Effector memory CD8-positive, alpha-beta T cell (primary cell): ENCODE measurements at regions not wholly inside any gene's neighbourhood (a gene's known extent, or its start where the extent isn't known, plus 50 kb on each side); places are given as distances from the start of the nearest gene placed in this dataset.

ENCODE experiments used
- ATAC-seq: fragments of 150-1000 bp; cut with Tn5 transposase; replicated peaks from 2 replicates; pipeline ENCODE4 v1.10.0; 2021; ENCODE audit warnings: mild to moderate bottlenecking, moderate library complexity
- DNase-seq, 3 experiments: peaks; one replicate each; pipeline ENCODE4 v3.0.0; 2021
- H3K27ac Mint-ChIP-seq, 2 donors: one replicate each; pipeline ENCODE4 v1.8.0; 2022; ENCODE audit warnings: mild to moderate bottlenecking in 2 of 2, mixed read lengths in 2 of 2, moderate library complexity in 2 of 2
- H3K27me3 Mint-ChIP-seq, 2 donors: one replicate each; pipeline ENCODE4 v1.8.0; 2022; ENCODE audit warnings: mixed read lengths in 2 of 2
- H3K36me3 Mint-ChIP-seq: one replicate; pipeline ENCODE4 v1.8.0; 2022; ENCODE audit warnings: mild to moderate bottlenecking, moderate library complexity, mixed read lengths; ENCODE audit not compliant: insufficient read depth
- H3K4me1 Mint-ChIP-seq, 2 donors: one replicate each; pipeline ENCODE4 v1.8.0; 2022; ENCODE audit warnings: low read depth in 2 of 2, mixed read lengths in 2 of 2
- H3K4me3 Mint-ChIP-seq, 2 donors: one replicate each; pipeline ENCODE4 v1.8.0; 2022; ENCODE audit warnings: mild to moderate bottlenecking in 2 of 2, mixed read lengths in 2 of 2, moderate library complexity in 2 of 2
- H3K9me3 Mint-ChIP-seq, 2 donors: one replicate each; pipeline ENCODE4 v1.8.0; 2022; ENCODE audit warnings: mixed read lengths in 2 of 2

DNA sequence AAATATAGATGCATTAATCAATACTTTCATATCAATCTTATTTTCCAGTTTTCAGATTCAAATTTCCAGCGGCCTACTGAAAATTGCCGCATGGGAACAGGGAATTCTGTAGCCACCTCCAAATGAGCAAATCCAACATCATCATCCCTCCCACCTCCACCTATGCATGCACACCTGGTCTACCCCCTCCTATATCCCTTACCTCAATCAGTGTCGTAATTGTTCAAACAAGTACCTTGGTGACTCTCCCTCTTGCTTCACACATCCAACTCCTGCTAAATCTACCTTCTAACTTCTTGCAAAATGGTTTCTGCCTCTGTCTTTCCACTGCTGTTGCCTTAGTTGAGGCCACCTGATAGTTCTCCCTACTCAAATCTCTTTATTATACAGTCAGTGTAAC, 160.1 kb downstream of the SOX9 start:
- DNase-seq, result no peak
- Mint-ChIP-seq H3K4me3 (no peak overlapping the region), H3K27me3 (no peaks in the 10 kb centered on the region), H3K4me1 (no peaks in the 10 kb centered on the region), H3K27ac (no peak overlapping the region), H3K9me3 (peaks cover 8 to 15% of the 10 kb centered on the region in 2 donors), H3K36me3 (no peaks in the 10 kb centered on the region)
- no peak for ATAC-seq

DNA sequence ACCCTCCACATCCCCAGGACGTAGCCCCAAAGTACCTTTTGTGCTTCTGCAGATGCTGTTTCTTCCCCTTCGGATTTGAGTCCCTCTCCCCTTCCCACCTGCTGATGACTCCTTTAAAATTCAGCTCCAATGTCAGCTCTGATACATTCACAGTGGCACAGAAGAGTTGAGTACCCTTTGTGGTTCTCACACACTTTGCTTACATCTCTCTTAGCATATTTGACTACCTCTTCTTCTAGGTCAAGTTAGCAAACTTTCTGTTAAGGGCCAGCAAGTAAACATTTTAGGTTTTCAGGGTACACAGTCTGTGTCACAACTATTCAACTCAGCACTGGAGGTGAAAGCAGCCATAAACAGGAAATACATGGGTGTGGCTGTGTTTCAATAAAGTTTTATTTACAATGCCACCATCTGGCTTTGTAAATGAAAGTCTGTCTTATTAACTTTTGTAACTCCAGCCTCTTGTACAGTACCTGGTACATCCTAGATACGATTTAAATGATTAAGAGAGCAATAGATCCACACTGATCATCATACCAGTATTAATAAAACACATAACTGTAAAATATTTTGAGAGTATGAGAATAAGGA, 161.7 kb downstream of the SOX9 start:
- H3K27me3 Mint-ChIP-seq, result no peaks in the 10 kb centered on the region
- H3K9me3 Mint-ChIP-seq, result peaks cover 3 to 9% of the 10 kb centered on the region in 2 donors
- no peak for DNase-seq
- no peaks in the 10 kb centered on the region for H3K4me1 Mint-ChIP-seq
- H3K4me3 Mint-ChIP-seq, result no peak overlapping the region
- ATAC-seq, result no peak
- H3K36me3 Mint-ChIP-seq, result no peaks in the 10 kb centered on the region
- H3K27ac Mint-ChIP-seq, result no peak overlapping the region

DNA sequence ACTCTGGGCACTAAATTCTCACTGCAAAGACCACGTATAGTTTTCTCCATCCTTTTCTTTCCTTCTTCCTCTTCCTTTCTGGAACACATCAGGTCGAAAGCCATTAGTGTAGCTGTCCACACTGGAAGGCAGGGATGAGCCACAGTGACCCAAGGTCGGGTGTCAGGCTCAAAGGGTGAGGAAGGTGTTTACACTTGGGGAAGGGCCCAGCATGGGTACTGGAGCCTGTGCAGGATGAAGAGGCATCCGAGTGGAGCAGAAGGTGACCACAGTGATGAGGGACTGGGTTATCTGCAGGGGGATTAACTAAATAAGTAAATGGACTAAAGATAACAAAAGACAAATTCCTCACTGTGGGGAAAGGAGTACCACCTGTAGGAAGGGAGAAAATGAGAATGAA, 164.0 kb downstream of the SOX9 start:
- Mint-ChIP-seq H3K27ac (no peak overlapping the region), H3K27me3 (no peaks in the 10 kb centered on the region), H3K36me3 (no peaks in the 10 kb centered on the region), H3K4me1 (no peaks in the 10 kb centered on the region), H3K4me3 (no peak overlapping the region), H3K9me3 (peaks cover 3 to 9% of the 10 kb centered on the region in 2 donors)
- ATAC-seq, result no peak
- no peak for DNase-seq

DNA sequence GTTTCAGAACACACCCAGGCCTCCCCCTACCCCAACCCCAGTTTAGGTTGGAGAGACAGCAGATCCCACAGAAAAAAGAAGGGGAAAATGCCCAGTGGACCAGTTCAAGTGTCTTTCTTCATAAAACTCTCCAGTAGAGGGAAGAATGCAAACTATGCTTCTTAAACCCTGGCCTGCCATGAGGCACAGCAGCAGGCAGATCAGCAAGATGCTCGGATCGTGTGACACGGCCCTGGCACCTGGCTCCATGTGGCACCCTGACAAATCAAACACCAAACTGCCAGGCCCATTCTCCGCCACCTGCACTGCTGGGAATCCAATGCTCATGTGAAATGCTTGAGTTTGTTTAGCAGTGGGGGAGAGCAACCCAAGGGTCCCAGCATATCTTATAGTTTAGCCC, 166.8 kb downstream of the SOX9 start:
- no peak overlapping the region for H3K27ac Mint-ChIP-seq
- no peaks in the 10 kb centered on the region for H3K4me1 Mint-ChIP-seq

DNA sequence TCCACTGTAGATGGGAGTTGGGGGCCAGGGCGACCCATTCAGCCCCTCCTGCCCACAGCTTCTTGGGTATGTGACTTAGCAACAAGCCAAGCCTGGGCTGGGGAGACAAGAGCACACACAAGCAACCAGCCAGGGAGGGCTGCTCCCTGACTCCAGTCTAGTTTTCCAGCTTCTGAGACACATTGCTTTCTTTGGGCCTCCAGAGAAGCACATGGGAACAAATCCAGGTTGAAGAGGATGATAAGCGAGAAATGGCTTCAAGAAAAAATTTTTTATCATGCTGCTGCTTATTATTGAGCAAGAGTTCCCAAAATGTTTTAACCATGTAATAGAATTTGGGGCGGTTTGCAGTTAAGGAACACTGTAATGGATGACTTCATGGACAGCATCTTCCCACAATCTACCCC, 173.7 kb downstream of the SOX9 start:
- no peaks in the 10 kb centered on the region for H3K27me3 Mint-ChIP-seq
- H3K4me1 Mint-ChIP-seq, result no peaks in the 10 kb centered on the region
- ATAC-seq (no peak), DNase-seq (no peak)
- no peak overlapping the region for H3K4me3 Mint-ChIP-seq
- H3K9me3 Mint-ChIP-seq, result peaks cover 0 to 2% of the 10 kb centered on the region in 2 donors
- H3K27ac Mint-ChIP-seq, result no peak overlapping the region
- H3K36me3 Mint-ChIP-seq, result no peaks in the 10 kb centered on the region

More for the DNA sequence above, 166.8 kb downstream of the SOX9 start:
- Mint-ChIP-seq H3K9me3 (no peaks in the 10 kb centered on the region), H3K36me3 (no peaks in the 10 kb centered on the region), H3K4me3 (no peak overlapping the region), H3K27me3 (no peaks in the 10 kb centered on the region)
- ATAC-seq, result no peak
- no peak for DNase-seq

DNA sequence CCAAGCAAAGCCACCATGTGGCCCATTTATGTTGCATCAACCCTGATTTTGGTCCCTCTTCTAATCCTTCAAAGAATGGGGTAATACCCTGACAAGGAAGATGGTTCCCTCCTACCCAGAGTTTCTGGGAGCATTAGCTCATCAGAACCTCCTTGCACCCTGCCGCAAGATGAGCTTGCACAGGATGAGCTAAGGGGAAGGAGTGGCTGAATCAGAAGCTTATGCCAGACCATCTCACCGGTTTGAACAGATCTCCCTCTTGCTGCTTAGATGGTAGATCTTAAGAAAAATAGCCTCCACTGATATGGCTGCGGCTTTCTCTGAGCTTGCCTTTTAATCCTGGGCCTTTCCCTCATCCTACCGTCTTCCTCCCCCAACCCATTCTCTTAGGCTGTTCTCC, 175.1 kb downstream of the SOX9 start:
- ATAC-seq (no peak), DNase-seq (no peak)
- Mint-ChIP-seq H3K4me3 (no peak overlapping the region), H3K36me3 (no peaks in the 10 kb centered on the region), H3K9me3 (peaks cover 0 to 2% of the 10 kb centered on the region in 2 donors), H3K27ac (no peak overlapping the region), H3K4me1 (no peaks in the 10 kb centered on the region), H3K27me3 (no peaks in the 10 kb centered on the region)

DNA sequence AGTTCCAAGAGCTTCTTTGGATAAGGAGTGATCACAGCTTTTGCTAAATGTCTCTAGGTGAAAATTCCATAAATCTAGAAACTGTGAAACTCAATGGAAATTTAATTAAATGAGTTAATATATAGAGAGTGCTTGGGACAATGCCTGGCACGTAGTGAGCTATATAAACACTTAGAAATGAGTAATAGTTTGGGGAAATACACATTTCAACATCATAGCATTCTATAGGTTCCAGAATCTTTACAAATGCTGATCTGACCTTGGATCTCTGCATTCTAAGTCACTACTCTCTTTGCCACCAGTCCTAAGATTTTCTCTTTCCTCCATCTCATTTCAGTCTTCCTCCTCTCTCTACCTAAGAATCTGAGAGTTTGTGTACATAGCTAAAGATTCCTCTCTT, 175.6 kb downstream of the SOX9 start:
- no peaks in the 10 kb centered on the region for H3K36me3 Mint-ChIP-seq
- peaks cover 0 to 2% of the 10 kb centered on the region in 2 donors for H3K9me3 Mint-ChIP-seq
- DNase-seq, result no peak
- no peaks in the 10 kb centered on the region for H3K27me3 Mint-ChIP-seq
- H3K27ac Mint-ChIP-seq, result no peak overlapping the region
- no peak overlapping the region for H3K4me3 Mint-ChIP-seq
- ATAC-seq, result no peak
- no peaks in the 10 kb centered on the region for H3K4me1 Mint-ChIP-seq

DNA sequence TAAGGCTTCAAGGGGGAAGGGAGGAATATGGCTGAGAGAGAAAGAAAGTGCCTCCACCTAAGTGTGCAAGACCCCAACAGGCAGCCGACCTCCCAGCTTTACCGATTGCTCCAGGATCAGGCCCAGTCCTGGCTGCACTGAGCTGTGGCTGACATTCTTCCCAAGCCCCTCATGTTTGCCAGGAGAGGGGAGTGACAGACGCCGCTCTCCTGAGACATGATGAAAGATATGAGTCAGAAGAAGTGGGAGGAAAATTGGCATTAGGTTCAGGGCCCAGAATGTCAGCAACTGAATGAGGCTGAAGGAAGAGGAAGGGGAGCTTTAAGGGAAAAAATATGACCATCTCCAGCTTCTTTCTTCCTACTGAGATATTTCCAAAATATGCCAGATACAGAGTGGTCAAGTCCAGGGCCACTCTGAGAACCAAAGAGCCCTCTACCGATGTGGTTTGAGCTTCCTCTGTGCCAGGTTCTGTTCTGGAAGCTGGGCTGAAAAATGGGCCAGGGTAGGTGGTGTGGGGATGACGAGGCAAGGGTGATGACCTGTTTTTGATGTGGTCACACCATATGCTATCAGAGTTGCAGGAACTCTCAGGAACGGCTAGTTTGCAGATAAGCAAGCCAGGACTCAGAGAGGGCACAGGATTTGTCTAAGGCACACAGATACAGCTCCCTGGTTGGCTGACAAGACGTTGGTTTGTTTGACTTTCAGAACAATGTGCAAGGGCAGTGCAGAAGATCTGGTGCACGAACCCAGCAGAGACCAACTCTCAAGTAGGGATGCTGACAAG, 176.7 kb downstream of the SOX9 start:
- Mint-ChIP-seq H3K9me3 (peaks cover 0 to 2% of the 10 kb centered on the region in 2 donors), H3K4me3 (no peak overlapping the region), H3K27me3 (no peaks in the 10 kb centered on the region), H3K27ac (no peak overlapping the region), H3K4me1 (no peaks in the 10 kb centered on the region), H3K36me3 (no peaks in the 10 kb centered on the region)
- no peak for DNase-seq
- ATAC-seq, result no peak

DNA sequence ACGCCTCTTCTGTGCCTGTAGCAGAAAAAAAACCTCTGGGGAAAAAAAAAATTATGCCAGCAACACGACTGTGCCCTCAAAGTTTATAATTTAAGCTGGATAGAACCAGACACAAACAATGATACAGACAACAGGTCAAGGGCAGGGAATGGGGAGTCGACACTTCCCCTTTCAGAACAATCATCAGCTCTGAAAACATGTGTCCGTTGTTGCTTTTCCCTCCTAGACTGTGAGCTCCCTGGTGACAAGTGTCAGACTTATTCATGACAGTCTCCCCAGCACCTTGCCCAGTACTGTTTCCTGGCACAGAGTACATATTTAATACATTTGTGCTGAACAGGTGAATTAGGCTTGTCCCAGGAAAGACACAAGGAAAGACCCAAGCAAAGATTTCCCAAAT, 178.3 kb downstream of the SOX9 start:
- Mint-ChIP-seq H3K4me3 (no peak overlapping the region), H3K27ac (no peak overlapping the region), H3K4me1 (no peaks in the 10 kb centered on the region), H3K27me3 (no peaks in the 10 kb centered on the region), H3K9me3 (peaks cover 0 to 2% of the 10 kb centered on the region in 2 donors), H3K36me3 (no peaks in the 10 kb centered on the region)
- DNase-seq (no peak), ATAC-seq (no peak)

DNA sequence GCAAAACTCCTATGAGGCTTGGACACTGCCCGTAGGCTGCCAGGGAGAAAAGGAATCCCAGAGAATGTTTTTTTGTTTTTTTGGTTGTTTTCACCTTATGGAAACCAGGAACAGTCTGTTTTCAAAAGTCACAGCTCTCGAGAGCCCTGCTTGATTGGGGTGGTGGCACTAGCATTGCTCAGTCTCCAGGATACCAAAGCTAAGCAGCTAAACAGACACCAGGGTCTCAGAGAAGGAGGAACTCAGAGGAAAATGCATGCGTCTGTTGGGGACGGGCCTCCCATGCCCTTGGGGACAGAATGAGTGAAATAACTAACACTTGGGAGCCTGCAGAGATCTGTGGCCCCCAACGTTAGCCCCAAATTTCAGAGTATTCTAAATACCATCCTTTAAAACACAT, 178.8 kb downstream of the SOX9 start:
- Mint-ChIP-seq H3K4me3 (no peak overlapping the region), H3K36me3 (no peaks in the 10 kb centered on the region), H3K4me1 (no peaks in the 10 kb centered on the region), H3K27me3 (no peaks in the 10 kb centered on the region), H3K27ac (no peak overlapping the region), H3K9me3 (peaks cover 0 to 2% of the 10 kb centered on the region in 2 donors)
- no peak for DNase-seq
- ATAC-seq, result no peak

DNA sequence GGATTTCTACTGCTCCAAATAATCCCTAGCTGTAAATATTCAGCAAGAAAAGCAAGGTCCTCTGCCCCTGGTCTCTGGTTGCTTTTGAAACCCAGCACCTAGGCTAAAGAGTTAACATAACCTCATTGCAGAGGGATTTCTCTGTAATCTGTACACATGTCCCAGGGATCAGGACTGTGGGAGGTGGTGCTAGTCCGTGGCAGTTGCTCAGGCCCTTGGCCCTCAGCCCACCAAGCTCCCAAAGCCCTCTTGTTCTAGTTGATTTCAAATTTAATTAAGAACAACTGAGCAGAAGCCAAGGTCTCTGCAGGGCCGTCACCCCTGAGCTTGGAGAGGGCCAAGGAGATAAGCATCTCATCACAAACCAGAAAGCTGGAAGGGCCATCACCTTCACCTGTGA, 181.1 kb downstream of the SOX9 start:
- no peaks in the 10 kb centered on the region for H3K27me3 Mint-ChIP-seq
- H3K36me3 Mint-ChIP-seq, result no peaks in the 10 kb centered on the region
- no peak overlapping the region for H3K27ac Mint-ChIP-seq
- ATAC-seq, result no peak
- H3K4me1 Mint-ChIP-seq, result no peaks in the 10 kb centered on the region
- H3K9me3 Mint-ChIP-seq, result no peaks in the 10 kb centered on the region
- DNase-seq, result no peak
- H3K4me3 Mint-ChIP-seq, result no peak overlapping the region

DNA sequence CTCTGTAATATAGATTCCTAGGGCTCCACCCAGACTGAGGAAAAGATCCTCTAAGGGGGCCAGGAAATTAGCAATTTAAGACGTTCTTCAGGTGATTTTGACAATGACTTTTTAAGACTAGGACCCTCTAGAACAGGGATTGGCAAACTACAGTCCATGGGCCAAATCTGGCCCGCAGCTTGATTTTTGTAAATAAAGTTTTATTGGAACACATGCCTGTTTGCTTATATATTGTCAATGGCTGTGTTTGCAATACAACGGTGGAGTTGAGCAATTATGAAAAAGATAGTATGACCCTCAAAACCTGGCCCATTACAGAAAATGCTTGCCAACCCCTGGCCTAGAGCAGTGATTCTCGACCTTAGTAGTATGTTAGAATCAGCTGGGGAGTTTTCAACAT, 181.9 kb downstream of the SOX9 start:
- no peaks in the 10 kb centered on the region for H3K9me3 Mint-ChIP-seq
- H3K36me3 Mint-ChIP-seq, result no peaks in the 10 kb centered on the region
- peaks cover 0 to 4% of the 10 kb centered on the region in 2 donors for H3K27me3 Mint-ChIP-seq
- no peak overlapping the region for H3K4me3 Mint-ChIP-seq
- no peaks in the 10 kb centered on the region for H3K4me1 Mint-ChIP-seq
- ATAC-seq (no peak), DNase-seq (no peak)
- no peak overlapping the region for H3K27ac Mint-ChIP-seq

DNA sequence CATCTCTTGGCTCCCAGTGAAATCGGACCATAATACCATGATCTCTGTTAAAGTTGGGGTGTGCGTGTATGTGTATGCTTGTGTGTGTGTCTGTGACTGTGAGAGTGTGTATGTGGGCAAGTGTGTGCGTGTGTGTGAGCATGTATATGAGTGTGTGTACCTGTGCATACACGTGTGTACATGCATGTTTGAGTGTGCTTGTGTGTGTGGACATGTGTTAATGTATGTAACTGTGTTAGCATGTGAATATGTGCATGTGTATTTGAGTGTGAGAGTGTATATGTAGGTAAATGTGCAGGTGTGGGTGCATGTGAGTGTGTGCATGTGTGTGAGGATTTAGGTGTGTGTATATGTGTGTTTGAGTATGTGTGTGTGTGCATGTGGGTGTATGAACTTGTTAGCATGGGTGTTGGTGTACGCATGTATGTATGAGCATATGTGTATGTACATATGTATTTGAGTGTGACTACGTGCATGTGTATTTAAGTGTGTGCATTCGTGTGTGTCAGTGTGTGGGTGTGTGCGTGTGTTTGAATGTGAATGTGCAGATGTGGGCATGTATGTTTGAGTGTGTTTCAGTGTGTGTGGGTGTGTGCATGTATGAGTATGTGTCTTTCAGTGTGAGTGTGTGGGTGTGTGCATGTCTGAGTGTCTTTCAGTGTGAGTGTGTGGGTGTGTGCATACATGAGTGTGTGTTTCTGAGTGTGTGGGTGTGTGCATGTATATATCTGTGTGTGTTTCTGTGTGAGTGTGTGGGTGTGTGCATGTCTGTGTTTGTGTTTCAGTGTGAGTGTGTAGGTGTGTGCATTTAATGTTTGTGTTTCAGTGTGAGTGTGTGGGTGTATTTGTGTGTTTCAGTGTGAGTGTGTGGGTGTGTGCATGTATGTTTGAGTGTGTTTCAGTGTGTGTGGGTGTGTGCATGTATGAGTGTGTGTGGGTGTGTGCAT, 183.2 kb downstream of the SOX9 start:
- Mint-ChIP-seq H3K27me3 (peaks cover 0 to 4% of the 10 kb centered on the region in 2 donors), H3K27ac (no peak overlapping the region), H3K9me3 (no peaks in the 10 kb centered on the region), H3K36me3 (no peaks in the 10 kb centered on the region), H3K4me3 (no peak overlapping the region), H3K4me1 (no peaks in the 10 kb centered on the region)
- DNase-seq (no peak), ATAC-seq (no peak)
